ENCODE measurements at regions not wholly inside any gene's neighbourhood (a gene's known extent, or its start where the extent isn't known, plus 50 kb on each side); places are given as distances from the start of the nearest gene placed in this dataset.

GRCh38 chr2:193679847-193680246 is 1485.1 kb upstream of the TMEFF2 start:
- TF ChIP-seq CTCF (IDR thresholded peaks at IDR 0.05; ENCODE audit: low read depth, low read length) (no peak), EZH2phosphoT487 (IDR thresholded peaks at IDR 0.05; ENCODE audit: low read depth) (no peak)
